HG03571 (cell line): ENCODE measurements at regions not wholly inside any gene's neighbourhood (a gene's known extent, or its start where the extent isn't known, plus 50 kb on each side); places are given as distances from the start of the nearest gene placed in this dataset.

Source experiments
- ATAC-seq: cut with Tn5 transposase; IDR thresholded peaks from one replicate; pipeline ENCODE4 v1.9.1; 2021; ENCODE audit not compliant: unreplicated experiment

DNA sequence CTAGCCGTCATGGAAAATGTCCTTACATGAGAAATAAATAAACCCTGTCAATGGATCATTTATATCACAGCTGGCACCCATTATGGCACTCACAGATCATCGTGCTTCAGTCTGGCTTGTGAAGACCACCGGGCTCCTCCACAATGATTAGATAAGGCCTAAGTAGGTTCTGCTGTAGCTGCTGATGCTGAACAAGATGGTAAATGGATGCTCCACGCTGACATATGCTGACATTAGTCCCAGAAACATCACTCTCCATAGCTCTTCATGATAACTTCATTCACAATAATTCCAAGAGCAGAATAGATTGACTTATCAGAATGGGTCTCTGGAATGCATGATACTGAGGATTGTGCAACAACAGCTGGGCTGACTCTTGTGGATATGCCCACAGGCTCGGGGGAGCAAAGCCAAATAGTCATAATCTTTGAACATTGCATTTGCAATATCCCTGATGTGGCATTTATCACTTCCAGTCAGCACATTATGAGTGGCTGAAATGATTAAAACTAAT lies 63.8 kb upstream of the RXFP2 start:
- ATAC-seq, result no peak

DNA sequence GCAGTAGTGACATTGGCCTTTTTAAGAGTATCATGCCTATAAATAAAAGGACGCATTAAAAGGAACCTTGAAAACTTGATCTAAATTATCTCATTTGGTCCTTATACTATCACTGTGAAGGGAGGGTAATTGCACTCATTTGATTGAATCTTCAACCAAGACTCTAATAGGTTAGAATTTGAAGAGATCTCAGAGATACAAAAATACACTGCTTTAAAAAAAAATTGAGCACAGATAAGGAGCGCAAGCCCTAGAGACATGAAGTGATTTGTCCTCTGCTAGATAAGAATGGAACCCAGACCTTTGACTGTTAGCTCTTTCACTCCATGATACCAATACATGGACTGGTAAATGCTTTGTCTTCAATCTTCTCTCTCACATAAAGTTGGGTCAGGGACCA lies 58.2 kb upstream of the RXFP2 start:
- no peak for ATAC-seq

DNA sequence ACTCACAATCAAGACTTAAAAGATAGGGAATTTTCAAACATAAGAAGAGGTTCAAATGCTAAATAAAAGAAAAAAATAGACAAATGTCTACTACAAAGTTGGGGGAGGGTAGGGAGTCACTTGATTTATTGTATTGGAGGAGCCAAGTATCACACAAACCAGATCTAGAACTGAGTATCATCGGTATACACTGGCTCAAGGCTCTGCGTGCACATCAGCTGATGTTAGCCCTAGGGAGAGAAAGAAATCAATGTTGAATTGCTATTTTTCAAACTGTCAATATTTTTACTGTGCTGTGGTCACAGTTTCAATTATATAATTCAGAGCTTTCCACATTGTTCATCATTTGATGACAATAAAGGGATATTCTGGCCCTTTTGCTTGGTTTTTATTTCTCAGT lies 54.9 kb upstream of the RXFP2 start:
- no peak for ATAC-seq

DNA sequence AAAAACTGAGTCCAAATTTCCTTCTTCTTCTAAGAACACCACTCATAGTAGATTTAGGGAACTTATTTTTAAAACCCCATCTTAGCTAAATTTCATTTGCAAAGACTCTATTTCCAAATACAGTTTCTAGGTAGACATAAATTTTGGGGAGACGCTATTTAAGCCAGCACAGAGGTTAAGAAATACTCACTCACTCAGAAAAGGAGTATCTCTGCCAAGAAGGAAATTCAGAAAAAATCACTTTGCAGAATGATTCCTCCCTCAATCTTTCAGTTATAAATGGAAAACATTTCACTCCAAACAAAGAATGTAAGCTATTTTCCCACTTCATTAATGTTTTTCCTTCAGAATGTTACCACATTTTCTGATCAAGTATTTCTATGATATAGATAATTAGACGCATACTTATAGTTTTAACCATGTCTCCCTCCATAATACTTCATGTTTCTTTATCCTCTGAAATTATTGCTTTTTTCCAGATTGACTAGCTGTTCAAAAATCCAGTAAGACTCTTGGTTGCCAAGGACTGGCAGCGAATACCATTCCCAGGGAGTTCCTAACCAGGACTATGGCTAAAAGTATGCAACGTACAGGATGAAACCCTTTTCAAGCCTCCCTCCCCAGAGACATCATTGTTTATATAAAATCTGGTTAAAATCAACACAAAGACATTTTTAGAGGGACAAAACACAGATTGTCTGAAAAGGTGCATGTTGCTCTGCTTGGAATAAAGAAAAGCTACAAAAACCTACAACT lies 52.5 kb upstream of the RXFP2 start:
- no peak for ATAC-seq
